ENCODE measurements at regions not wholly inside any gene's neighbourhood (a gene's known extent, or its start where the extent isn't known, plus 50 kb on each side); places are given as distances from the start of the nearest gene placed in this dataset.

DNA sequence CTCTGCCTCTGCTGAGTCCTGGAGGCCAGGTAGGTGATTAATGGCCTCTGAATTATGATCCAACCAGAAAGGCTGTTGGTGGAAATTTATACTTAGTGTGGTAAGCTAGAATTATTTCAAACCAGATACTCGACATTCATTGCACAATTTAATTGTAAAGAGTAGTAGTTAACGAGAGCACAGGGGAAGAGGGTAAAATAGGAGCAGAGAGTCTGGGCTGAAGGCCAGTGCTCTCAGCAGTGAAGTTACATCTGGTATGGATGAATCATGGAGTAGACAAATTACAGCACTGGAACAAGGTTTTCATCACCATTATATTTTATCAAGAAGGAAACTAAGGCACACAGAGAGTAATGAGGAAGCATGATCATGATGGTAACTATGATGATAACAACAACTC, 92.5 kb downstream of the TLR4 start:
- TF ChIP-seq, protein P1, sequence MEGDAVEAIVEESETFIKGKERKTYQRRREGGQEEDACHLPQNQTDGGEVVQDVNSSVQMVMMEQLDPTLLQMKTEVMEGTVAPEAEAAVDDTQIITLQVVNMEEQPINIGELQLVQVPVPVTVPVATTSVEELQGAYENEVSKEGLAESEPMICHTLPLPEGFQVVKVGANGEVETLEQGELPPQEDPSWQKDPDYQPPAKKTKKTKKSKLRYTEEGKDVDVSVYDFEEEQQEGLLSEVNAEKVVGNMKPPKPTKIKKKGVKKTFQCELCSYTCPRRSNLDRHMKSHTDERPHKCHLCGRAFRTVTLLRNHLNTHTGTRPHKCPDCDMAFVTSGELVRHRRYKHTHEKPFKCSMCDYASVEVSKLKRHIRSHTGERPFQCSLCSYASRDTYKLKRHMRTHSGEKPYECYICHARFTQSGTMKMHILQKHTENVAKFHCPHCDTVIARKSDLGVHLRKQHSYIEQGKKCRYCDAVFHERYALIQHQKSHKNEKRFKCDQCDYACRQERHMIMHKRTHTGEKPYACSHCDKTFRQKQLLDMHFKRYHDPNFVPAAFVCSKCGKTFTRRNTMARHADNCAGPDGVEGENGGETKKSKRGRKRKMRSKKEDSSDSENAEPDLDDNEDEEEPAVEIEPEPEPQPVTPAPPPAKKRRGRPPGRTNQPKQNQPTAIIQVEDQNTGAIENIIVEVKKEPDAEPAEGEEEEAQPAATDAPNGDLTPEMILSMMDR (IDR thresholded peaks at IDR 0.05), result no peak
- no peak for TF ChIP-seq EZH2 (IDR thresholded peaks at IDR 0.05)
